Inflammatory macrophage treated with lipopolysaccharide for 4 hours (primary cell): ENCODE measurements at regions not wholly inside any gene's neighbourhood (a gene's known extent, or its start where the extent isn't known, plus 50 kb on each side); places are given as distances from the start of the nearest gene placed in this dataset.
A peak's percentile ranks its signal among the peaks of the same experiment; 100 is the strongest.
"Not testable (repeated sequence)": the region's sequence is repeated elsewhere in the genome, so short reads cannot be mapped to it uniquely, and the experiment has no call there.

Experiments used
- DNase-seq: peaks from one replicate; pipeline ENCODE4 v3.0.0-alpha.2; 2020

DNA sequence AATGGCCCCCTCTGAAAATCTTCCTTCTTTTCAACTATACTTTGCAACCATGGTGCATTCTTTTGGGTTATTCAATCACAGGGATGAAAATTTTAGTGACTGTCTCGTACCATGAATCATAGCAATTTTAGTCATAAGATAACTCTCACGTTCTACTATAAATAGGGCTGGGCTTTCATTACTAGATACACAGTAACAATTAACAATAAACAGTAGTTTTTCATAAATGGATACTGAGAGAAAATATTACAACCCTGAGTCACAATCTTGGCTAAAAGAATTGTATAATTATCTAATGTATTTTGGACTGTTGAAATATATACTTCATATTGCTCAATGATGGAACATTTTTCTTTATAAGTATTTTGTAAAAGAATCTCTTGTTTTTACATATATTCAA is 96.1 kb downstream of the TEX35 start:
- DNase-seq = peak; percentile 18

DNA sequence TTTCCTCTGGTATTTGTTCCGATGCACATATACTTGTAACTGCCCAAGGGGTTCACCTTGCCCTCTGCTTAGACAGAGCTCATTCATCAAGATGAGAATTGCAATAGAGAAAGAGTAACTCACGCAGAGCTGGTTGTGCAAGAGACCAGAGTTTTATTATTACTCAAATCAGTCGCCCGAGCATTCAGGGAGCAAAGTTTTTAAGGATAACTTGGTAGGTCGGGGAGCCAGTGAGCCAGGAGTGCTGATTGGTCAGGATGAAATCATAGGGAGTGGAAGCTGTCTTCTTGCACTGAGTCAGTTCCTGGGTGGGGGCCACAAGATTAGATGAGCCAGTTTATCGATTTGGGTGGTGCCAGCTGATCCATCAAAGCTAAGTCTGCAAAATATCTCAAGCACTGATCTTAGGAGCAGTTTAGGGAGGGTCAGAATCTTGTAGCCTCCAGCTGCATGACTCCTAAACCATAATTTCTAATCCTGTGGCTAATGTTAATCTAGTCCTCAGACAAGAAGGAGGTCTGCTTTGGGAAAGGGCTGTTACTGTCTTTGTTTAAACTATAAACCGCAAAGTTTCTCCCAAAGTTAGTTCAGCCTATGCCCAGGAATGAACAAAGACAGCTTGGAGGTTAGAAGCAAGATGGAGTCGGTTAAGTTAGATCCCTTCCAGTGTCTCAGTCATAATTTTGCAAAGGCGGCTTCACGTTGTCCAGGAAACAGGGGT is 97.9 kb downstream of the TEX35 start:
- DNase-seq = not testable (repeated sequence)

DNA sequence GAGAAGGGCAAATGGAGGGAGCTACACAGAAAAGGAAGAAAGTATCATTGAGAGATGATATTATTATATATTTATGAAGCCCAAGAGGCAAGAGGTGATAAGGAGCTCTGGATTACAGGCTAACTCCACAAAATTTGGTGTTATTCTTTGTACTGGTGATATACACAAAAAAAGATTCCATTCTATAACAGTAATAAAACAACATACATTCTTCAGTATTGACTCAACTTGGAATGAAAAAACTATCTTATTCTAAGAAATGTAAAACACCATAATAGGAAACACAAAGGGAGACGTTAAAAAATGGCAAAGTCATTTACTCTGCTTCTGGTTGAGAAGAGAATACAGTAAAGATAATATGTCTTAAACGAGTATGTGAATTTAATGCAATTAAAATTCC is 99.4 kb downstream of the TEX35 start:
- no peak for DNase-seq

DNA sequence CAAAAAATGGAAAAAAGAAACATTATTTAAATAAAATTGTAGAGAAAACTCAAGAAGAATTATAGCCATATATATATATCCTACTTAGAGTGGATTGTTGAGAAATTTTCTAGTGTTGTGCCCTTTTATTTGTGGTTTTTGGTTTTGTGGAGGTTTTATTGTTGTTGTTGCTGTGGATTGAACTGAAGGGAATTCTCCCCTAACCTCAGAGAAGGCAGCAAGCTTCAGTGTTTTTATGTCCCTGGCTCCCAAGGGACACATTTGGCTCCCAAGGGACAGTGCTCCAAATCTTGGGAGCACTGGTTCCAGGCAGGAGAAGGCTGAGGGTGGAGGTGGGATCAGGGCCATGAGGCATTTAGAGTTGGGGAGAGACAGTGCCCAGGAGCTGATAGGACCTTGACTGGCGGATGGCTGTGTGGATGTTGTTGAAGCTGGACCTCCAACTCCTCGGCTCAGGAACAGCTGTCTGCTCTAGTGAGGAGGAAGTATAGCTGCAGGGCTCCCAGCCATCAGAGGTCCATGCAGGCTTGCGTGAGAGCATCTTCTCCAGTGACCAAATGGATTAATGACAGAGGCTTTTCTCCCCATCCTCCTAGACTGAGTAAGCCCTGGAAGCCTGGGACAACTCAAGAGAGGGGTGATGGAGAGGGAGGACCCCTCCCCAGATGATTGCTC is 100.5 kb downstream of the TEX35 start:
- DNase-seq = no peak

DNA sequence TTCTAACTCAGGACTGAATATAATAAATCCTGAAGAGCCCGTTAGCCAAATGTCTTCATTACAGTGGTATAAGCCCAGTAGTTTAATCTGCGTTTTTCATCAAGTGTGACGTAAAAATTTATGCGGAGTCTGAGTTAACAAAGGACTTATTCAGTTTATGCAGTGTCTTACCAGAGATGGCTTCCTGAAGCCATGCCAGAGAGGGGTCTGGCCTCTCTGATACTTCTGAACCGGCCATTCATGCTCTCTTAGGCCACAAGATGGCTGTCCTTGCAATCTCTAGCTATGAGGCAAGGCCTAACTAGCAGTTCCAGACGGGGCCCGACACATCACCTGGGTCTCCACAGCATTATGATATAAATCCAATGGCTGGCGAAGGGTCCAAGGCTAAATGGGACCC is 101.4 kb downstream of the TEX35 start:
- DNase-seq = no peak

DNA sequence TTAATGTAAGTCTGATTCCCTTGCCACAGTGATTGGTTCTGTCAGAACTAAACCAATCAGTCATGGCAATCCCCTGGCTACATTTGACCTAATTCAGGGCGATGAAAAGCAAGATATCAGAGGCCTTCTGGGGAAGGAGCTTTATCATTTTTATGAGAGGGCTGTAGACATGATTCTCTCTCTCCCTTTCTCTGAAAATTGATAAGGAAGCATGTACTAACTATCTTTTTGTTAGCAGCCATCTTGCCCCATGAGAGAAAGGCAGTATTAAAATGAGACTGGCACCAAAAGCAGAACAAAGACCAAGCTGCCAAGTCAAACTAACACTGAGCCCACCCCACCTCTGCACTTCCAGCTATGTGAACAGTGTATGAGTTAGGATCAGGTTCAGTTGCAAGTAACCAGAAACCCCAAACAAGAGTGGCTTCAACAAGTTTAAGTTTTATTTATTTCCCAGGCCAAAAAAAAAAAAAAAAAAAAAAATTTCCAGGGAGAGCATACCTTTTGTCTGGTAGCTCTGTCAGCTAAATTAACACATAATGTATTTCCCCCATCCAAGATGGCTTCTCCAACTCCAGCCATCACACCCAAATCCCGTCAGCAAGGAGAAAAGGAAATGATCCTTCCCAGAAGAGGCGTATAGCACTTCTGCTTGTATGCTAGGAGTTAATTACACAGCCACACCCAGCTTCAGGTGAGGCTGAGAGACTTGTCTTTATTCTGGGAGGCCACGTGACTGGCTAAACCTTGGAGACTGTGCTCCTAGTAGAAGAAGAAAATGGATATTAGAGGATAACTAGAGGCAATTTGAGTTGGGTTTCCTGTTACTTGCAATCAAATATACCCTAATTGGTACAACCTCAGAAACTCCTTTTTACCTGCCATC is 105.8 kb upstream of the RALGPS2 start:
- DNase-seq = no peak

DNA sequence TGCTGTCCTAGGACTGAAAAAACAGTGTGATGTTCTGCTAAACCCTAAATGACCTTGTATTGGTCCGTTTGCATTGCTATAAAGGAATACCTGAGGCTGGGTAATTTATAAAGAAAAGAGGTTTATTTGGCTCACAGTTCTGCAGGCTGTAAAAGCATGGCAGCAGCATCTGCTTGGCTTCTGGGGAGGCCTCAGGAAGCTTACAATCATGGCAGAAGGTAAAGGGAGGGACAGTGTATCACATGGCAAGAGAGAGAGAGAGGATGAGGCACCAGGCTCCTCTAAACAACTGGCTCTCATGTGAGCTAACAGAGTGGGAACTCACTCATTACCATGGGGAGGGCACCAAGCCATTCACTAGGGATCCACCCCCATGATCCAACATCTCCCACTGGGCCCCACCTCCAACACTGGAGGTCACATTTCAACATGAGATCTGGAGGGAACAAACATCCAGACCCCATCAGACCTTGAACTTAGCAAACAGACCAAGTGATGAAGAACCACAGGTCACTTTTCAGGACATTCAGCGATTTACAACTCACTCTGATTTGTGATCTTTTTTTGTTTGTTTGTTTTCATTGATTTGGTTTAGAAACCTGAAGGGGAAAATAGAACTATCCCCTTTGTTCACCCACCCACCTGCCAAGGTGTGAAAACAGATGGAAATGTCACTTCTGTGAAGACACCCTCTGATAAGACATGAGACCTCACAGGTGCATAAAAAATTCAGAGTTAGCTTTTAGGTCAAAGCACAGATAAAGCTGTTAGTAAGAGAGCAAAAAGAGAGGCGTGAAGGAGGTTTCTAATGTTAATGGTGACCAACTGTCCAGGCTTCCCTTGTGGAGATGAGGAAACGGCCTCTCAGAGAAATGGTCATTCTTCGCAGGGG is 104.2 kb upstream of the RALGPS2 start:
- DNase-seq = no peak

DNA sequence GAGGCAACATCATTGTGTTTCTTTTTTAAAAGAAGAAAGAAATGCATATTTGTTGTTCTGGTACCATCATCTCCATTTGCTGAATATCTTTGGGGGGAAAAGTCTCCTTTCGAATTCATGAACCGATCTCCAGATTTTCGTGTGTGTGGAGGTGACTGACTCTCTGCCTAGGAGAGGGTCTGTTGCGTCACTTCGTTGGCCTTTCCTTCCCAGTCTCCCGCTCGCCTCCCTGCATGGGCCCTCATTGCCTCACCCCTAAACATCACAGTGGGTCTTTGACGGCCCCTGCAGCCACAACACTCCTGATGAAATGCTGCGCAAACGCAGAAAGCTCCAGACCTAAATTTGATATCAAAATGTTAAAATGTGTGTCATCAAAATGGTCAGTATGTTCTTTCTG is 103.2 kb upstream of the RALGPS2 start:
- no peak for DNase-seq

DNA sequence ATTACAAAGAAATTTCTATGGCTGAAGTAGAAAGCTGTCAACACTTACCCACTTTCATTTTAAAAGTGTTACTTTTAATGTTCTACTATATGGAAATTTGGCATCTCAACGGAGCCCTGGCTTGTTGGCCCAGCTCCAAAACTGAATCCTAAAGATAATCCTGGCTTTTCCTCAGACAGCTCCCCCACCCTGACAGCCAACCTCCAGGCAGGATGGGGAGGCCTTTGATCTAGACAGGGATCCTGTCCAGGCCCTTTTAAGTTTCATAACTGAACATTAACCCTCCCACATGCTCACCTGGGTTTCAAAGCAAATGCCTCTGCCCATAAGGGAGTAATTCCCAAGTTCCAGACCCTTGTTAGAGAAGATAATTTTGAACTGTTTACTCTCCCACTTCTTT is 99.3 kb upstream of the RALGPS2 start:
- no peak for DNase-seq

DNA sequence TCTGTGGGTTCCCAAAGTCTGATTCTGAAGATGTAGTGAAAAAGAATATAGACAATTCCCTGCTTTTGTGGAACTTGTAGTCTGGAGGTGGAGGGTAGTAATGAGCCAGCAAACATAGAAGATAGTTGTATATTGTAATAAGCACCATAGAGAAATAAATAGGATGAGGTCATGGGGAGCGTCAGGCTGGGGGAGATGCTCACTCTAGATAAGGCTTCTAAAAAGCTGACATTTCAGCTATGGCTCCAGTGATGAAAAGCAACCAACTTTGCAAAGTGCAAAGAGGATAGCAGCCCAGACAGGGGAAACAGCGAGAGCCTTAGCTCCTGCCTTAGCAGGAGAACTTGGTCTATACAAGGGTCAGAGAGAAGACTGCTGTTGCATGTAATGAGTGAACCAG is 98.0 kb upstream of the RALGPS2 start:
- no peak for DNase-seq

DNA sequence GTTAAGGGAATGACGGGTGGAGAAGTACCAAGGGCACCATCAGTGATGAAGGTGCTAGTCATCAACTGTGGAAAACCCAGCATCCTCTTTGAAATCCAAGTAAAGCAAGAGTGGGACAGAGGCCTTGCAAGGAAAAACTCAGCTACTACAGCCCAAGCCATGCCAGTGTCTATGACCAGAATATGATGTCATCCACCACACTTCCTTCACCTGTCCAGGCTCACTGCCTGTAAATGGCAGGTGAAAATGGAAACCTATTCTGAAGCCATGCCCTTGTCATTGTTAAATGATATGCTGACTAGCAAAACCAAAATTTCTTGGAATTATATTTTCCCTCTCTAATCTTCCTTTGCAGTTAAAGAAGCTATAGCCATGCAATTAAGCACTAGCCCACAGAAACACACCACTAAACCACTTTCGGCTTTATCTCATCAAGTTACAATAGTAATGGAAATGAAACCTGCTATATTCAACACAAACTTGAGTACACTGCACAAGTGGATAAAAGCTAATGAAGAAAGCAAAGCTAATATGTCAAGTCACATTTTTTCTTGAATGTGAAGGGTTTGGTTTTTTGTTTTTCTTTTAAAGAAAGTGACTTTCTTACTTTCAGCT is 96.3 kb upstream of the RALGPS2 start:
- DNase-seq = no peak

DNA sequence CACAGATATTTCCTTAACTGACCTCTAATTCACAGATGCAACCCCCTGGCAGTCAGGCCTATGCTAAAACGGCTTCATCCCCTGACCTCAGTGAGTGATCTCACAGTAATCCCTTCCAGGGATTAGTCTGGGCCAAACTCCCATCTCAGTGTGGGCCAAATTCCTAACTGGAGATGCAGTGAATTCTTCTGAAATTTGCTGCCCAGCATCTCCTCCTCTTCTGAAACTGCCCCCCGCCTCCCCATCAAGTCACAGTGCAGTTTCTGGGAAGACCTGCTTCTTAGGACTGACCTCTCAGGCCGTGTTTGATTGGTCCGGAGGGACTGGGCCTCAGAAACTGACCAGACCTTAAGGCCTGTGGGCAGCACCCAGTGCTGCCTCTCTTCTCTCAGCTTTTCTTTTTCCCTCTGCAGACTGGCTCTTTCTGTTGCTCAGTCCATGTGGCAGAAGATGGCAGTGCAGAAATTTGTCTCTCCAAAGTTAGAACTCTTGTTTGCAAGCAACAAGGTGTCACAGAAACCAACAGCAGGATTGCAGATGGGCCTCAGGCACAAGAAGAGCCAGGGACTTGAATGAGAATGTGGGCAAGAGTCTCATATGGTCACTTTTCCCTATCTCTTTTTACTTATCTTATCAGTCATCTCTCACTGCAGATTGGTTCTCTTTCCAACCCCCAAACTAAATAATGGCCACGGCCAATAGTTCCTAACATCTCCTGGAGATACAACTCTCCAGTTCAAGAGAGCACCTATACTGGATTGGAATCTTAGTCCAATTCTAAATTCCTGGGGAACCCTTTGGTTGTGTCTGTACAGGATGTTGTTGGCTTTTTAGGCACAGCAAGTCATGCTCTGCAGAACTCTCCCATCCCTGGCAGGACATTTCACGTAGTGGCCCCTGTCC is 95.5 kb upstream of the RALGPS2 start:
- DNase-seq = no peak

DNA sequence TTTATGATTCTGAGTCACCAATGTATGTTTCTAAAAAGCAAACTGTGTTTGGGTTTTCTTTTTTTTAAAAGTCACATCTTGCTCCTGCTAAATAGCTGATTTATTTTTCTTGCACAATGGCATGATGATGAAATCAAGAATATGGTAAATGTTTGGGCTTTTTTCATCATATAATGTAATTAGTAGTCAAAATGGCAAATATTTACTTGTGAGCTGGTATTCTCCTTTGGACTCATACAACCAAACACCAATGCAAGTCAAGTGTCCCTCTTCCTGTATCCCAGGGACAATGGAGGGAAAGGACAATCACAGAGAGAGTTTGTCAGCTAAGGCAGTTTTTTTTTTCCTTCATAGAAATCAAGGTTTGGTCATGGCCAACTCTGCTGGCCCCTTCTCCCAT is 94.6 kb upstream of the RALGPS2 start:
- DNase-seq = no peak

DNA sequence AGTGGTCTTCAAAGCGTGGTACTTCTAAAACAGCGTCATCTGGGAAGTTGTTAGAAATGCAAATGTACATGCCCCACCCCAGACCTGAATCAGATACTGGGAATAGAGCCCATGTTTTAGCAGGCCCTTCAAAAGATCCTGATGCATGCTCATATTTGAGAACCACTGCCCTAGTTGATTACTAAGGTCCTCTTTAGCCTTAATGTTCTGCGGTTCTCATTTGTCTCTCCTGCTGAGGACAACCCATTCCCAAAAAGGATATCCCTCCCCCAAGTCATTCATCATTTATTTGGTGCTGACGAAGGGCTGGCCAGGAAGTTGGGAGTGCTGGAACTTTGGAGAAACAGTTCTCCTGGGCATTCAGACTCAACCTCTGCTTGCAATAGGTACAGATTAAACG is 92.4 kb upstream of the RALGPS2 start:
- DNase-seq = no peak

DNA sequence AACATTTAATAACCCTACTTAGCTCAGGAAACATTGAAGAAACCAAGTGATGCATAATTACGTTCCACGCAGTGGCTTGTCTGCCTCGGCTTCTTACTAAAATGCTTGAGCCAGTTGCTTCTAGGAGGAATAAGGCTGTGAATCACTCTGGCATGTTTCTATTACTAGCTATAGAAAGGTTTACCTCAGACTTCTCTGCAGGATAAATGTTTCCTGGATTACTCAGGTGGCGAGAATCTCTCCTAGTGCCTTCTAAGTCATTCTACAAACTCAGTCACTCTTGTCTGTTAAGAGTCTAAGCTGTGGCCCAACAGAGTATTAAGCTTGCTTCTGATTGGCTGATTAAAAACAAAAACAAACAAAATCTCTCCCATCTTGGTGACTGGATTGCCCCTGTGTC is 92.0 kb upstream of the RALGPS2 start:
- DNase-seq = no peak

DNA sequence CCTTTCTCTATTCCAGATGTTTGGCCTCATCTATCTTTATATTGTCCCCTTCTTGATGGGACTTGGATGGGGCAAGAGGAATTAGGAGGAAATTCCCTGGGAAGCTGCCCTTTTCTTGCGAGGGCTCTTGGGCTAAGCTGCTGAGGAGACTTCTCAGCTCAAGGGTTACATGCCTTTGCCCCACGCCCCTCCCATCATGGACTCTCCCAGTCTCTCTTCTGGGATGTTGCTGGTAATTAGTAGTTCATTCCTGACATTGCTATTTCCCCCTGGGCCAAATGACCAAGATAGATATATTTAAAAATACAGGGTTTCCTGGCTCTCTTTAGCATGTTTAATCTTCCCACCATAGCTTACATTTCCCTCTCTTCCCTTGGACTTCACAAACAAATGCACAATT is 90.6 kb upstream of the RALGPS2 start:
- no peak for DNase-seq

DNA sequence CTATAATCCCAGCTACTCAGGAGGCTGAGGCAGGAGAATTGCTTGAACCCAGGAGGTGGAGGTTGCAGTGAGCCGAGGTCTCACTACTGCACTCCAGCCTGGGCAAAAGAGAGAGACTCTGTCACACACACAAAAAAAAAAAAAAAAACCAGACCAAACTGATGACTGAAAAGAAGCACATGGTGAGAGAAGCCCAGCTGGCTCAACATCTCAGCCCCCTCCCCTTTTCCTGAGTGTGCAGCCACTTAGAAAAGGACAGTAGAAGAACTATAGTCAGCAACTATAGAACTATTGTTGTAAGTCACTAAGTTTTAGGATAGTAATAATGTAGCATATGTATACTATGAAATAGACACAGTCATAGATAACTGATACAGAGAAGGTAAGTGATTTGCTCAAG is 87.2 kb upstream of the RALGPS2 start:
- no peak for DNase-seq

DNA sequence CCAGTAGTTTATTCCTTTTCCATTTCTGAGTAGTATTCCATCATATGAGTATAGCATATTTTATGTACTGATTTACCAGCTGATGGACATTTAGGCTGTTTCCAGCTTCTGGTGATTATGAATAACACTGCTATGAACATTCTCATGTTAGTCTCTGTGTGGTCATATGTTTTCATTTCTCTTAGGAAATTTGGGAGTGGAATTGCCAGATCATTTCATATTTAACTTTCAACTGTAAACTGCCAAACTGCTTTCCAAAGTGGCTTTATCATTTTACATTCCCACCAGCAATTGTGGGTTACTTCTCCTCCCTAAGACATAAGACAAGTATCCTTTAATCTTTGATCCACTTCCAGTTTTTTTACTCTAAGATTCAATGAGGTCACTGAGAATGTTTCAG is 85.7 kb upstream of the RALGPS2 start:
- no peak for DNase-seq

DNA sequence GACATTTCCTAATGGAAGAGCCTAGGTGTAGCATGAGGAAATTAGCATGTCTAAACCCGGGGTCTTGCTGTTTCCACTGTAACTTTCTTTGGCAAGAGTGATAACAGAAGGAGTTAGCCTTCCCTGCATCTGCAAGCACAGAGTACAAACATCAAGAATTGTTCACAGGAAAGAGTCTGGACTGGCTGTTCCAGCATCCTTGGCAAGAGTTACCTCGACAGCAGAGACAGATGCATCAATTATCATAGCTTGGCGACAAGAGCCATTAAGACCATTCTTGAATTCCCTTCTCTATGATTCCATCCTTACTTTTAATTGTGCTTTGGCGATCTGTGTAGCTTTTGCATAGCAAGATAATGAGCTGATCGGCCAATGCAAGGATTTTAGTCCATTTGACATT is 82.8 kb upstream of the RALGPS2 start:
- DNase-seq = no peak

DNA sequence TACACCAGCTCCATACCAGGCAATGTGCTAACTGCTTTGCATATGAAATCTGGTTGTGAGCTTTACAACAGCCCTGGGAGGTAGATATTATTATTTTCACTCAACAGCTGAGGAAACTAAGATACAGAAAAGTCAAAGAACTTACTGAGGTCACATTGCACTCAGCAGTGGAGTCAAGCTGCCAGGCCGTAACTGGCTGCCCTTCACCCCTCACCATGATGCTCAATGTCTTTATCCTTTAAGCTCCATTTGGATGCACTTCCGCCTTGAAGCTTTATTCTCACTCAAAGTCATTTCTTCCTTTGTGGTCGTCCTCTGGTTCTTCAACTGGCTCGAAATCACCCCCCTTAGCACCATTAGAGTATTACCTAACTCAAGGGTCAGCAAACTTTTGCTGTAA is 81.7 kb upstream of the RALGPS2 start:
- DNase-seq = no peak

DNA sequence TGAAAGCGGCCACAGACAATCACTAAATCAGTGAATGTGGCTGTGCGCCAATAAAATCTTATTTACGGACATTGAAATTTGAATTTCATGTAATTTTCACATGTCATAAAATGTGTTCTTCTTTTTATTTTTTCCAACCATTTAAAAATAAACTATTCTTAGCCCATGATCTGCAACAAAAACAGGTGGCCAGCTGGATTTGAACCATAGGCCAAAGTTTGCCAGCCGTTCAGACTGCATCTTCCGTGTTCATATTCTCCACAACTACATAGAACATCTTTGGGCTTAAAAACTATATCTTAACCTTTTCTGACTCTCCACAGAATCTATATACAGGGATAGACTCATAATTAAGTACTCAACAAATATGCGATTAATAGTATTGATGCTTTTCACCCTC is 81.2 kb upstream of the RALGPS2 start:
- DNase-seq = no peak
